ENCODE measurements at regions not wholly inside any gene's neighbourhood (a gene's known extent, or its start where the extent isn't known, plus 50 kb on each side); places are given as distances from the start of the nearest gene placed in this dataset.
"Not testable (repeated sequence)": the region's sequence is repeated elsewhere in the genome, so short reads cannot be mapped to it uniquely, and the experiment has no call there.

DNA sequence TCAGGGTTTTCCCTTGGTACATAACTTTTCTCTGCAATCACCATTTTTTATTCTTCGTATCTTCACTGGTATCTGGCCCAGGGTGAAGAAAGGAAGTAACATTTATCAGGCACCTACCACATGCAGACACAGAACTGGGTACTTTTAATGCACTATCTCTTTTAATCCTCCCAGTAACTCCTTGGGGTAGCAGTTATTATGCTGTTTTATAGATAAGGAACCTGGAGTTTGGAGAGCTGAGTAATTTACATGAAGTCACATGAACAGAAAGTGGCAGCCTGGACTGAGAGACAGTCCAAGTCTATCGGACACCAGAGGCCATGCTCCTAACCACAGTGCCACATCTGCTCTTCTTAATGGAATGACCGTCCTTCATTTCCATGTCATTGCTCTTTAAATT, 117.1 kb upstream of the PODXL start:
- DNase-seq (ENCODE audit: low read depth): no peak

GRCh38 chr7:131670406-131670805, 114.0 kb upstream of the PODXL start:
- no peak for DNase-seq (ENCODE audit: low read depth)

DNA sequence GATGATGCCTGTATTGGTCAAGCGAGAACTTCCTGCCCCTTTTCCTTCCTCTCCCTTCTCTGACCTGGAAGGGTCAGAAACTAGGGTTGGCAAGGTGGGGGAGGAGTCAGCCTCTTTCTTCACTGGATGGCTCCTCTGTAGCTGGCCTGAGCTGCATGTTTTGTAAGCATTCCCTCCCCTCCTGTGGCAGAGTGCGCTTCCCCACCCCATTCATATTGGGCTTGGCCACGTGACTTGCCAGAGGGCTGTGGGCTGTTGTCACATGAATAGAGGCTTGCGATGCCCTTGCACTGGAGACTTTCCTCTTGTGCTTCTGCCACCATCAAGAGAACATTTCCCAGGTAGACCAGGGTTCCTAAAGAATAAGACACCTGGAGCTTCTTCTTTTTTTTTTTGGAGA, 111.3 kb upstream of the PODXL start:
- no peak for DNase-seq (ENCODE audit: low read depth)

DNA sequence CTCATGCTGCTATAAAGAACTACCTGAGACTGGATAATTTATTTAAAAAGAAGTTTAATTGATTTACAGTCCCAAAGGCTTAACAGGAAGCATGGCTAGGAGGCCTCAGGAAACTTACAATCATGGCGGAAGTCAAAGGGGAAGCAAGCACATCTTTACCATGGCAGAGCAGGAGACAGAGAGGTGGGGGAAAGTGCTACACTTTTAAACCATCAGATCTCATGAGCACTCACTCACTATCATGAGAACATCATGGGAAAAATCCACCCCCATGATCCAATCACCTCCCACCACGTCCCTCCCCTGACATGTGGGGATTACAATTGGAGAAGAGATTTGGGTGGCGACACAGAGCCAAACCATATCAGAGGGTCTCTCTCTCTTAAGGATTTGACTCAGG, 108.6 kb upstream of the PODXL start:
- no peak for DNase-seq (ENCODE audit: low read depth)

DNA sequence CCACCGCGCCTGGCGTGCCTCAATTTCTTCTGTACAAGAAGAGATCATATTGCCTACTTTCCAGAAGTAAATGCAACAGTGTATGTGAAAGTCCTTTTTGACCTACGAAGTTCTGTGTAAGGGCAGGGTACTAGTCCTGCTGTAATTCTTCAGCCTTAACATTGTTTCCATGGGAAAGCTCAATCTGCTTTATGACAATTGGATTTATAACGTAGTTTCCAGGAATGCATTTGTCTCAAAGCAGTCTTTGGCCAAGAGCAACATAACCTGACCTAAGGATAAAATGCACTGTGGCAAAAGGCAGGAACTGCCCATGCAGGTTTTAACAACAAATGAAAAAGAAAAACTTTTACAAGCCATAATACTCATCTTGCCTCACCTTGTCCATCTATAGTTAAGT, 108.1 kb upstream of the PODXL start:
- no peak for DNase-seq (ENCODE audit: low read depth)

GRCh38 chr7:131662301-131662873, 106.0 kb upstream of the PODXL start:
- DNase-seq (ENCODE audit: low read depth): not testable (repeated sequence)

DNA sequence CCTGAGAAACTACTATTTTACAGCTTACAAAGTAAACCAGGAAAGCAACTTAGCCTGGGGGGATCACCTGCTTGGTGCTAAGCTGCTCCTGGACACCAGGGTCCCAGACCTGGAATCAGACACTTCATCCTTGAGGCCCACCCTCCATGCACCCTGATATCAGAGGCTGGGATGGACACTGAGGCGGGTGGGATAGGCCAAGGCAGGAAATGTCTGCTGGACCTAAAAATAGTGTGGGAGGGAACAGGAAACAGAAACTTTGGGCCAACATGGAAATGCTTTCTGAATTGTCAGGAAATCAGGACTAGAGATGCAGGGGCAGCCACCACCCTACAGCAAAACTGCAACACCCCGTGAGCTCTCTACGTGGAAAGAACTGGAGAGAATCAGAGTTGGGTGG, 101.5 kb upstream of the PODXL start:
- DNase-seq (ENCODE audit: low read depth): no peak

GRCh38 chr7:131656980-131657723, 100.7 kb upstream of the PODXL start:
- no peak for DNase-seq (ENCODE audit: low read depth)

DNA sequence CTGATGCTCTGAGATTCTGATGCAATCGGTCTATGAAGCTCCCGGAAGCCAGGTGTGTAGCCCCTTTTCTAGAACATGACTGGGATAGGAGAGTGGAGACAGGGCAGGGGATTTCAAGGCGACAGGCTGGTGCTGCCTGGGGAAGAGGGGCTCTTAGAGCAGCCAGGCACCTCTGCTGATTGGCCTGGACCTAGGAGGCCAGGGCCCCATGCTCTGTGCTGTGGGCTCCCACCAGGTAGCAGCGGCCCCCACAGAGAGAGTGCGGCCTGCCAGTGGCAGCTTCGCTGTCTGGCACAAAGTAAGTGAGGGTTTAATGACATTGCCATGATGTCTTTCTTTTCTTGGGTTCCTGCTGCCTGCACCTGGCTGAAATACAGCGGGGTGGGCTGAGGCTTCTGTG, 99.4 kb upstream of the PODXL start:
- no peak for DNase-seq (ENCODE audit: low read depth)

GRCh38 chr7:131655447-131655846, 99.0 kb upstream of the PODXL start:
- no peak for DNase-seq (ENCODE audit: low read depth)

DNA sequence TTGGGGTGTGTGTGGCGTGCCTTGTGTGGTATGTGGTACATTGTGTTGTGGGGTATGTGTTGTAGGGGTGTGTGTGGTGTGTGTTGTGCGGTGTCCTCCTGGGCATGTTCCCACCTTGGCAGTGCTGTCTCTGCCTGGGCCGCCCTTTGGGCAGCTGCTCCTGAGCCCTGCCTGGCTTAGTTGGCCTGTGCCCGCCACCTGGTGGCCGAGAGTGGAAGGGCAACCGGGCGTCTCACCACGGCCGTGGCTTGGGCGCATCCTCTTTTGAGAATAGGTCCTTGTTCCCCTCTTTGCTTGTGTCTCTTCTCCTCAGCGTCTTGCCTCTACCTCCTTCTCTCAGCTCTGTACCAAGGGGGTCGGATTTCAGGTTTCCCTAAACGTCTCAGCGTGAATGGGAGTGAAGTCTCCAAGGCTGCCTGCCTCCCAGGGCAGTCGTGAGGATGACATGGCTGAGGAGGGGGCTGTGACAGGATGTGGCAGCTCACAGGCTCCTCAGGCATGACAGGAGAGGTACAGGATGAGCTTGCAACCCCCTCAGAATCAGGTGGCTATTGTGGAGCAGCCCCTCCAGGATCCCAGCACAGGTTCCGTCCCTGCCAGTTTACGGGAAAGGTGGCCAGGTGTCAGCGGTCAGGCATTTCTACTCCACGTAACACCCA, 98.4 kb upstream of the PODXL start:
- DNase-seq (ENCODE audit: low read depth): peak; percentile 59

DNA sequence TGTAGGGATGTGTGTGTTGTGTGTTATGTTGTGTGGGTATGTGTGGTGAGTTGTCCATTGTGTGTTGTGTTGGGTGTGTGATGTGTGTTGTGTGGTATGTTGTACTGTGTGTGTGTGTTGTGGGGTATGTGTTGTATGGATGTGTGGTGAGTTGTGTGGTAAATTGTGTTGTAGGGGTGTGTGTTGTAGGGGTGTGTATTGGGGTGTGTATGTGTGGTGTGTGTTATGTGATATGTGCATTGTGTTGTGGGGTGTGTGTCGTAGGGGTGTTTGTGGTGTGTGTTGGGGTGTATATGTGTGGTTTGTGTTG, 97.8 kb upstream of the PODXL start:
- DNase-seq (ENCODE audit: low read depth): no peak

DNA sequence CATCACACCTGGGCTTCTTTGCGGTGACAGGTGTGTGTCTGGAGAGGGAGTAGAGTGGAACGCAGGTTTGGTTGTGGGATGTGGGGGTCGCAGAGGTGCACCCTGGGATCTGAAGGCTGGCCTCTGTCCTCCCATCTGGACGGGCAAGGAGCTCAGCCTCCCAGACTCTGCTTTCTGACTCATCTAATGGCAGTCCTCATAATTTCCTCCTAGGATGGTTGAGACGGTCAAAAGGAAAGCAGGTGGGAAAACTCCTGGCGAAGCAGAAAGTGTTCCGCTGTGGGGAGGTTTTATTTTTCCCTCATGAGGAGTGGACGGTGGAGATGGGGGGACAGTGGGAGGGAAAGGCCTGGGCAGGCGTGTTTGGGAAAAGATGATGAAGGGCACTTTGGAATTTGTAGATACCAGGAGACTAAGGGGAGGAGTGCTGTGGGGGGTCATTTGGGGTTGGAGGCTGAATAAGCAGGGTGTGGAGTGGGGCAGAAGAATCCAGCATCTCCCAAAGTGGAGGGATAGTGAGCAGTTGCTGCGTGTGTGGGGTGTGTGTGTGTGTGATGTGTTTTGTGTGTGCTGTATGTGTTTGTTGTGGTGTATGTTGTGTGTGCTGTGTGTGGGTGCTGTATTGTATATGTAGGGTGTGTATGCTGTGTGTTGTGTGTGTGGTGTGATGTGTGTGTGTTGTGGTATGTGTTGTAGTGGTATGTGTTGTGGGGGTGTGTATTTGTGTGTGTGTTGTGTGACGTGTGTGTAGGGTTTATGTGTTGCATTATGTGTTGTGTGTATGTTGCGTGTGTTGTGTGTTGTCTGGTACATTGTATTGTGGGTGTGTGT, 97.2 kb upstream of the PODXL start:
- no peak for DNase-seq (ENCODE audit: low read depth)

DNA sequence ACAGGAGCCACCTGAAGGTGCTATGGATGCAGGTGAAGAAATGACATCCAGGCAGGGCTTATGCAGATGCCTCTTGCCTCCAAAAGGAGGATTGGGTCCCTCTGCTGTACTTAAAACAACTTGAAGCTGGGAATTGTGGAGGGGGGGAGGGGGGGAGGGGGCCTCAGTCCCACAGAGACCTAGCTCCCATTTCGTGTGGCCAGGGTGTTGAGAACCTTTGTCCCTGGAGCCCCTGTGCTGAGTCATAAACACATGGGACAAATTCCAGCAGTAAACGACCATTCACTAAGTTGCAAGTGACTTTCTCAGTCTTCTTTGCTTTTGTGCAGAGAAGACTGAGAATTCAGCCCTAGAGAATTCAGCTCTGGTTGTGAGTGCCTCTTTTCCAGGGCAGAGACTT, 96.5 kb upstream of the PODXL start:
- DNase-seq (ENCODE audit: low read depth): no peak

GRCh38 chr7:131652194-131652593, 95.8 kb upstream of the PODXL start:
- no peak for DNase-seq (ENCODE audit: low read depth)

- no peak for DNase-seq (ENCODE audit: low read depth)
Measured at GRCh38 chr7:131649879-131650278, 93.5 kb upstream of the PODXL start.

- DNase-seq (ENCODE audit: low read depth): no peak
Measured at GRCh38 chr7:131649003-131649541, 92.6 kb upstream of the PODXL start.

DNA sequence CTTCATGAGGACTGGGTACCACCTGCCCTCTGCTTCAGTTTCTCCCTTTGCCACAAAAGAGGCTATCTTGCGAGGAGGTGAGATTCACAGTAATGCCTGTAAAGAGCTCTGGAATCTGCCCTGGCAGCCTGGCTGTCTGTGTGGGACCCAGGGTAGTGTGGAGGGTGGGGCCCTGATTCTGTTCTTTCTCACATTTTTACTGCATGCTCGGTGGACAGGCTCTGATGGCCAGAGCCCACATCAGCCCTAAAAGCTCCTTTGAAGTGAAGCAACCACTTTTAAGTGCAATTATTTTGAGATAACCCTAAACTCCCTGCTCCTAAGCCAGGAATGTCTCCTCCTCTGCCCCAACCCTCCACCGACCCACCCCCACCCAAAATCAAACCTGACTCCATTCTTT, 92.1 kb upstream of the PODXL start:
- no peak for DNase-seq (ENCODE audit: low read depth)

DNA sequence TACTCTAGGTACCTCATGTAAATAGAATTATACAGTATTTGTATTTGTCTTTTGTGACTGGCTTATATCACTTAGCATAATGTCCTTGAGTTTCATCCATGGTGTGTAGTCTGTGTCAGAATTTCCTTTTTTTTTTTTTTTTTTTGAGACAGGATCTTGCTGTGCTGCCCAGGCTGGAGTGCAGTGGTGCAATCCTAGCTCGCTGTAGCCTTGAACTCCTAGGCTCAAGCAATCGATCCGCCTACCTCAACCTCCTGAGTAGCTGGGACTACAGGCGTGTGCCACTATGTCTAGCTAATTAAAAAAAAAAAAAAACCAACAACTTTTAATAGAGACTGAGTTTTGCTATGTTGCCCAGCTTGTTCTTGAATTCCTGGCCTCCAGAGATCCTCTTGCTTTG, 89.8 kb upstream of the PODXL start:
- DNase-seq (ENCODE audit: low read depth): no peak

- no peak for DNase-seq (ENCODE audit: low read depth)
Measured at GRCh38 chr7:131642429-131642828, 86.0 kb upstream of the PODXL start.

GRCh38 chr7:131640686-131641085, 84.3 kb upstream of the PODXL start:
- DNase-seq (ENCODE audit: low read depth): no peak

GRCh38 chr7:131638641-131639430, 82.4 kb upstream of the PODXL start:
- DNase-seq (ENCODE audit: low read depth): no peak
